Parathyroid adenoma (tissue), 2 donors: ENCODE measurements at regions not wholly inside any gene's neighbourhood (a gene's known extent, or its start where the extent isn't known, plus 50 kb on each side); places are given as distances from the start of the nearest gene placed in this dataset.

ENCODE experiments used
- H2AFZ ChIP-seq: fragments of 300-600 bp; sonication (generic); one replicate; pipeline ENCODE4 v1.7.0; 2017; ENCODE audit warnings: antibody characterized with exemption, mild to moderate bottlenecking
- H3K27ac ChIP-seq: fragments of 300-600 bp; sonication (generic); one replicate; pipeline ENCODE4 v1.7.0; 2017
- H3K27me3 ChIP-seq: fragments of 300-600 bp; sonication (generic); one replicate; pipeline ENCODE4 v1.7.0; 2017; ENCODE audit warnings: low read length; ENCODE audit not compliant: control insufficient read depth, insufficient read depth
- H3K36me3 ChIP-seq: fragments of 300-600 bp; sonication (generic); one replicate; pipeline ENCODE4 v1.7.0; 2017; ENCODE audit warnings: low read length; ENCODE audit not compliant: control insufficient read depth, insufficient read depth
- H3K4me1 ChIP-seq: fragments of 300-600 bp; sonication (generic); one replicate; pipeline ENCODE4 v1.7.0; 2017; ENCODE audit warnings: control low read depth
- H3K4me2 ChIP-seq: fragments of 300-600 bp; sonication (generic); one replicate; pipeline ENCODE4 v1.7.0; 2017; ENCODE audit warnings: low read length
- H3K4me3 ChIP-seq: fragments of 300-600 bp; sonication (generic); one replicate; pipeline ENCODE4 v1.7.0; 2017; ENCODE audit warnings: low read depth, low read length
- H3K79me2 ChIP-seq: fragments of 300-600 bp; sonication (generic); one replicate; pipeline ENCODE4 v1.7.0; 2017; ENCODE audit warnings: control low read depth
- H3K9ac ChIP-seq: fragments of 300-600 bp; sonication (generic); one replicate; pipeline ENCODE4 v1.7.0; 2017; ENCODE audit warnings: mild to moderate bottlenecking
- H3K9me3 ChIP-seq: fragments of 300-600 bp; sonication (generic); one replicate; pipeline ENCODE4 v1.7.0; 2017; ENCODE audit warnings: low read length; ENCODE audit not compliant: control insufficient read depth
- TF ChIP-seq, protein P1 (sequence below): fragments of 300-600 bp; sonication (generic); IDR thresholded peaks from one replicate; pipeline ENCODE4 v1.7.0; 2017; ENCODE audit warnings: antibody characterized with exemption, mild to moderate bottlenecking
- donor health status: primary hyperparathyroidism.

DNA sequence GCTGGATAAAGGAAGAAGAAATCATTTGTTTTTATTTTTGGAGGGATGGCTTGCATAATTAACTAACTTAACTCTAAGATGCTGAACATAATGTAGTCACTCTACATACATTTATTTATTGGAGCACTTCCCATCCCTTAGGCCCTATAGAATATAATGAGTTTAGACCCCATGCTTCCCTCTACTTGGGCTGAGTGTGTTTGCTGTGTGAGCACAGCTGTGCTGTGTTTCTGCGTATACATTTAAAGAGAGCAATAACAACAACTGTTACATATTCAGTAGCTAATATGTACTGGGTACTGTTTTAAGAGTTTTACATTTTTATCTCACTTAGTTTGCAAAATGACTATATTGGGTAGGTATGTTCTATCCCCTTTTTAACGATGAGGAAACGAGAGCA lies 736.6 kb upstream of the NRSN1 start:
- no peaks in the 10 kb centered on the region for H3K27me3 ChIP-seq
- H3K9ac ChIP-seq: no peak overlapping the region
- no peak overlapping the region for H3K4me2 ChIP-seq
- H3K36me3 ChIP-seq: no peaks in the 10 kb centered on the region
- no peak overlapping the region for H3K4me3 ChIP-seq
- H3K9me3 ChIP-seq: no peaks in the 10 kb centered on the region
- H2AFZ ChIP-seq: no peak overlapping the region
- H3K4me1 ChIP-seq: no peaks in the 10 kb centered on the region
- H3K79me2 ChIP-seq: no peaks in the 10 kb centered on the region
- TF ChIP-seq, protein P1, sequence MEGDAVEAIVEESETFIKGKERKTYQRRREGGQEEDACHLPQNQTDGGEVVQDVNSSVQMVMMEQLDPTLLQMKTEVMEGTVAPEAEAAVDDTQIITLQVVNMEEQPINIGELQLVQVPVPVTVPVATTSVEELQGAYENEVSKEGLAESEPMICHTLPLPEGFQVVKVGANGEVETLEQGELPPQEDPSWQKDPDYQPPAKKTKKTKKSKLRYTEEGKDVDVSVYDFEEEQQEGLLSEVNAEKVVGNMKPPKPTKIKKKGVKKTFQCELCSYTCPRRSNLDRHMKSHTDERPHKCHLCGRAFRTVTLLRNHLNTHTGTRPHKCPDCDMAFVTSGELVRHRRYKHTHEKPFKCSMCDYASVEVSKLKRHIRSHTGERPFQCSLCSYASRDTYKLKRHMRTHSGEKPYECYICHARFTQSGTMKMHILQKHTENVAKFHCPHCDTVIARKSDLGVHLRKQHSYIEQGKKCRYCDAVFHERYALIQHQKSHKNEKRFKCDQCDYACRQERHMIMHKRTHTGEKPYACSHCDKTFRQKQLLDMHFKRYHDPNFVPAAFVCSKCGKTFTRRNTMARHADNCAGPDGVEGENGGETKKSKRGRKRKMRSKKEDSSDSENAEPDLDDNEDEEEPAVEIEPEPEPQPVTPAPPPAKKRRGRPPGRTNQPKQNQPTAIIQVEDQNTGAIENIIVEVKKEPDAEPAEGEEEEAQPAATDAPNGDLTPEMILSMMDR: no peak
- H3K27ac ChIP-seq: no peak overlapping the region

DNA sequence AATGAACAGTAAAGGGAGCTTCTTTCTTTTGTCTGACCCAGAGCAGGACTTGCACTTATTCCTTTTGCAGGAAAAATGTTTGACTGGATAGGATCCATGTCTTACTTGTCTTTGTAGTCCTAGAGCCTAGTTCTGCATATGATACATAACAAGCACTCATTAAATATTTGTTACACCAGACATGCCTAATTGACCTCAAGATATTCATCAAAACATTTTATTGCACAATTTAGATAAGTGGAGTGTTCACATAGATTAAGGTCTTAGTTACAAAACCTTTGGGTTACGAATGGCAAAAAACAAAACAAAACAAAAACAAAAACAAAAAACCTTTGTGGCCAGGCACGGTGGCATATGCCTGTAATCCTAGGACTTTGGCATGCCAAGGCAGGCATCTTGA lies 735.8 kb upstream of the NRSN1 start:
- Histone ChIP-seq H3K4me3 (no peak overlapping the region), H3K4me1 (no peaks in the 10 kb centered on the region), H3K79me2 (no peaks in the 10 kb centered on the region), H3K36me3 (no peaks in the 10 kb centered on the region), H3K27ac (no peak overlapping the region), H2AFZ (no peak overlapping the region), H3K9me3 (no peaks in the 10 kb centered on the region), H3K9ac (no peak overlapping the region), H3K27me3 (no peaks in the 10 kb centered on the region), H3K4me2 (no peak overlapping the region)
- TF ChIP-seq, protein P1: no peak

DNA sequence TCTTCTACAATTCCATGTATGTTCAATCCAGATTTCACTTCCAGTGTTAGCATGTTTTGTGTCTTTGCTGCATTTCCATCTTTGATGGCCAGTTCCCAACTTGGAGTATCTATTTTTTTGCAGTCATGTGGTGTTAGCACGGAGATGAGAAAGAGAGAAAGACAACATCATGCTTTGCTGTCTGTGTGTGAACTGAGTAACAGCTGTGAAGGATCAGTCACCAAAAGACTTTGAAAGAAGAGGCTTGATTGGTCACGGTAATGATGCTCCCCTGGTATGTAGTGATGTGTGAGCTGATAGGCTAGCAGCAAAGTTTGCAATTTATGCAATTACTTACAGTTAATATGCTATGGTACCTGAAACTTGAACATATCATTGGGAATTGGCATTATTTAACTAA lies 731.3 kb upstream of the NRSN1 start:
- Histone ChIP-seq H3K9me3 (no peaks in the 10 kb centered on the region), H3K9ac (no peak overlapping the region), H3K4me1 (no peaks in the 10 kb centered on the region), H3K27ac (no peak overlapping the region), H3K27me3 (no peaks in the 10 kb centered on the region), H3K4me2 (no peak overlapping the region), H3K4me3 (no peak overlapping the region), H3K36me3 (no peaks in the 10 kb centered on the region), H3K79me2 (no peaks in the 10 kb centered on the region), H2AFZ (no peak overlapping the region)
- TF ChIP-seq, protein P1: no peak

DNA sequence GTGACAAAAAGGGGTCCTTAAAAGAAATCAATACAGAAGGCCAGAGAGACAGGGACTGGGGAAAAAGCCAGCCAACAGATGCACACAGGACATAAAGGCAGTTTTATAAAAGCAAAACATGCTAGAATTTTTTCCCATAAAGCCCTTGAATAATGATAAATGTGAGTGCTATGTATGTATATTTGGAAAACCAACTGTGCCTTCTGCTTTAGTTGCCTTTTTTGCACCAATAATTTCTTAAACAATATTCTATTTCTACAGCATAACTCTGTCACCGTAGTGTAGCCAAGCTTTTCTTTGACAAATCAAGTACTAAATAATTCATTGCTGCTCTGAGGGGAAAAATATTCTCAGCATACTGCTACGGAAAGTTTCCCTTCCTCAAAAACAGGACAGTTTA lies 730.6 kb upstream of the NRSN1 start:
- TF ChIP-seq, protein P1: no peak
- no peak overlapping the region for H3K27ac ChIP-seq
- no peaks in the 10 kb centered on the region for H3K9me3 ChIP-seq
- no peaks in the 10 kb centered on the region for H3K36me3 ChIP-seq
- no peaks in the 10 kb centered on the region for H3K4me1 ChIP-seq
- H3K4me2 ChIP-seq: no peak overlapping the region
- no peak overlapping the region for H3K4me3 ChIP-seq
- no peak overlapping the region for H3K9ac ChIP-seq
- H2AFZ ChIP-seq: no peak overlapping the region
- H3K27me3 ChIP-seq: no peaks in the 10 kb centered on the region
- no peaks in the 10 kb centered on the region for H3K79me2 ChIP-seq

DNA sequence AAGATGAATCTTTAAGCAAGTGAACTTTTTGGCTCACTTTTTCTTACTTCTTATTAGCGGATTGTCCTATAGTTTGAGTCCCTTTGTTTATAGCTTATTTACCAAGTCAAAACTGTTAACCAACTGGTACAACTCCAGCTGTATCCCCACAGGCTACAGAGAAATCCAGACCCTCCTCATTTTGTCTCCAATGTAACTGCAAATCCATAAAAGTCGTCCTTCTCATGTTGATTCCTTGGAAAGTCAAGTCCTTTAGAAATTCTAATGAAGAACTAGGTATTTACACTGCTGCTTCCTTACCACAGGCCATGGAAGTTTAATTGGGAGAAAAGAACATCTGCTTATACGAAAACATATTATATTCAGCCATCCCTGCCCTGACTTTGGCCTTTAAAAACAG lies 729.1 kb upstream of the NRSN1 start:
- TF ChIP-seq, protein P1: no peak

More for the DNA sequence above, 729.1 kb upstream of the NRSN1 start:
- Histone ChIP-seq H3K9me3 (no peaks in the 10 kb centered on the region), H3K27ac (no peak overlapping the region), H3K4me2 (no peak overlapping the region), H3K4me1 (no peaks in the 10 kb centered on the region), H3K4me3 (no peak overlapping the region), H3K79me2 (no peaks in the 10 kb centered on the region), H3K27me3 (no peaks in the 10 kb centered on the region), H3K9ac (no peak overlapping the region), H3K36me3 (no peaks in the 10 kb centered on the region), H2AFZ (no peak overlapping the region)
